Testis (tissue), 2 donors: ENCODE measurements at regions not wholly inside any gene's neighbourhood (a gene's known extent, or its start where the extent isn't known, plus 50 kb on each side); places are given as distances from the start of the nearest gene placed in this dataset.

Experiments
- DNase-seq: peaks from one replicate; pipeline ENCODE4 v3.0.0-alpha.2; 2019
- H3K27ac ChIP-seq, 2 donors: fragments of 200-600 bp; sonication (generic); one replicate each; pipeline ENCODE4 v1.5.1; 2019
- H3K27me3 ChIP-seq: fragments of 200-600 bp; sonication (generic); one replicate; pipeline ENCODE4 v1.5.1; 2019
- H3K36me3 ChIP-seq: fragments of 200-600 bp; sonication (generic); one replicate; pipeline ENCODE4 v1.5.1; 2017; ENCODE audit warnings: low read depth; ENCODE audit errors: missing control alignments
- H3K4me1 ChIP-seq: fragments of 200-600 bp; sonication (generic); one replicate; pipeline ENCODE4 v1.5.1; 2019
- H3K4me3 ChIP-seq, 2 donors: fragments of 200-600 bp; sonication (generic); one replicate each; pipeline ENCODE4 v1.5.1; 2017 to 2019
- H3K9me3 ChIP-seq: fragments of 200-600 bp; sonication (generic); one replicate; pipeline ENCODE4 v1.5.1; 2017
- CTCF ChIP-seq, 3 experiments: fragments of 450-650 bp in 2 of 3; fragments of 200-600 bp in 1 of 3; sonication (generic) in 1 of 3; IDR thresholded peaks; one replicate each; pipeline ENCODE4 v1.5.1; 2016 to 2019; ENCODE audit warnings: antibody characterized with exemption in 3 of 3, mild to moderate bottlenecking in 2 of 3, moderate library complexity in 1 of 3
- POLR2A ChIP-seq: fragments of 450-650 bp; IDR thresholded peaks from one replicate; pipeline ENCODE4 v1.6.1; 2017; ENCODE audit warnings: antibody characterized with exemption, mild to moderate bottlenecking, moderate library complexity
- whole genome bisulfite sequencing, 2 donors: methylation state at CpG; one replicate each; pipeline ENCODE4 v1.1.5; 2018; 5-methylcytosine and 5-hydroxymethylcytosine counted together
- intact Hi-C: fragments of 100-400 bp; cut with DNase I; formaldehyde crosslinking; loops from one replicate; pipeline ENCODE4 v1.15.1; 2023; ENCODE audit warnings: low total_unique reads

GRCh38 chr6:9420316-9421015, 985.1 kb upstream of the SLC35B3 start:
- Histone ChIP-seq H3K36me3 (no peaks in the 10 kb centered on the region), H3K27ac (no peak overlapping the region), H3K9me3 (no peaks in the 10 kb centered on the region), H3K4me3 (no peak overlapping the region), H3K27me3 (no peaks in the 10 kb centered on the region), H3K4me1 (no peaks in the 10 kb centered on the region)
- intact Hi-C loops, result no loop called here
- 55 to 65% methylated on average over 6 of the region's 6 CpGs for WGBS, 2 donors
- DNase-seq, result no peak
- no peak for TF ChIP-seq CTCF (IDR thresholded peaks at IDR 0.05)
- TF ChIP-seq POLR2A, result no peak

- DNase-seq, result no peak
- 76 to 85% methylated on average over 2 of the region's 2 CpGs for WGBS, 2 donors
- intact Hi-C loops, result no loop called here
- Histone ChIP-seq H3K4me3 (no peak overlapping the region), H3K27me3 (no peaks in the 10 kb centered on the region), H3K36me3 (no peaks in the 10 kb centered on the region), H3K9me3 (no peaks in the 10 kb centered on the region), H3K27ac (no peak overlapping the region), H3K4me1 (no peaks in the 10 kb centered on the region)
- TF ChIP-seq CTCF (IDR thresholded peaks at IDR 0.05), result no peak
- TF ChIP-seq POLR2A, result no peak
Measured at GRCh38 chr6:9417400-9417799, 982.1 kb upstream of the SLC35B3 start.

GRCh38 chr6:9412951-9413559, 977.7 kb upstream of the SLC35B3 start:
- Histone ChIP-seq H3K36me3 (no peaks in the 10 kb centered on the region), H3K4me1 (no peaks in the 10 kb centered on the region), H3K27ac (no peak overlapping the region), H3K4me3 (no peak overlapping the region), H3K9me3 (no peaks in the 10 kb centered on the region), H3K27me3 (no peaks in the 10 kb centered on the region)
- 28 to 32% methylated on average over 5 of the region's 5 CpGs for WGBS, 2 donors
- DNase-seq, result peak; percentile 52
- intact Hi-C loops, result no loop called here
- TF ChIP-seq CTCF (IDR thresholded peaks at IDR 0.05) (peak in 1 of 3 experiments; percentile 26), POLR2A (no peak)

- no peaks in the 10 kb centered on the region for H3K9me3 ChIP-seq
- DNase-seq, result no peak
- no peak for TF ChIP-seq CTCF (IDR thresholded peaks at IDR 0.05)
- no peak for TF ChIP-seq POLR2A
- intact Hi-C loops, result no loop called here
- no peaks in the 10 kb centered on the region for H3K36me3 ChIP-seq
- no peaks in the 10 kb centered on the region for H3K27me3 ChIP-seq
- WGBS, 2 donors, result 80 to 89% methylated on average over 2 of the region's 2 CpGs
- H3K4me1 ChIP-seq, result no peaks in the 10 kb centered on the region
- H3K4me3 ChIP-seq, result no peak overlapping the region
- H3K27ac ChIP-seq, result no peak overlapping the region
Measured at GRCh38 chr6:9409126-9409525, 973.8 kb upstream of the SLC35B3 start.
